HL-60 (cell line): ENCODE measurements at regions not wholly inside any gene's neighbourhood (a gene's known extent, or its start where the extent isn't known, plus 50 kb on each side); places are given as distances from the start of the nearest gene placed in this dataset.

Experiments
- DNase-seq, 2 experiments: peaks; one replicate each; pipeline ENCODE4 v3.0.0-alpha.2; 2010 to 2020; ENCODE audit warnings: low read depth in 1 of 2, low spot score in 1 of 2
- H3K27ac ChIP-seq: fragments of 250-450 bp; sonication (Bioruptor Pico); replicated peaks from 2 replicates; pipeline ENCODE4 v1.5.1; 2020; ENCODE audit warnings: mild to moderate bottlenecking, moderate library complexity
- H3K27me3 ChIP-seq: fragments of 250-450 bp; sonication (Bioruptor Pico); 2 replicates; pipeline ENCODE4 v1.5.1; 2021; ENCODE audit warnings: mild to moderate bottlenecking, moderate library complexity; ENCODE audit not compliant: insufficient read depth, poor library complexity, severe bottlenecking
- H3K4me3 ChIP-seq: replicated peaks from 2 replicates; pipeline ENCODE4 v1.5.1; 2011; ENCODE audit warnings: mild to moderate bottlenecking, control low read depth, low read length; ENCODE audit not compliant: insufficient read depth
- CTCF ChIP-seq: IDR thresholded peaks from one replicate; pipeline ENCODE4 v1.5.1; 2011; ENCODE audit warnings: low read length, control low read depth, inconsistent platforms; ENCODE audit not compliant: insufficient read depth
- GABPA ChIP-seq: IDR thresholded peaks from 2 replicates; pipeline ENCODE4 v1.6.1; 2012; ENCODE audit warnings: low read depth
- POLR2AphosphoS5 ChIP-seq: IDR thresholded peaks from 2 replicates; pipeline ENCODE4 v1.6.1; 2012; ENCODE audit warnings: low read depth
- REST ChIP-seq: IDR thresholded peaks from 2 replicates; pipeline ENCODE4 v1.6.1; 2012; ENCODE audit warnings: low read depth; ENCODE audit not compliant: insufficient replicate concordance
- SPI1 ChIP-seq: IDR thresholded peaks from 2 replicates; pipeline ENCODE4 v1.6.1; 2012; ENCODE audit warnings: low read depth, mild to moderate bottlenecking, borderline replicate concordance

- H3K4me3 ChIP-seq = no peak overlapping the region
- no peak overlapping the region for H3K27ac ChIP-seq
- H3K27me3 ChIP-seq = no peaks in the 10 kb centered on the region
- no peak for DNase-seq
- TF ChIP-seq GABPA (no peak), CTCF (no peak), SPI1 (no peak), POLR2AphosphoS5 (no peak)
Measured at GRCh38 chr10:78335691-78336401, 302.2 kb downstream of the RPS24 start.

GRCh38 chr10:78336402-78336791 is 302.7 kb downstream of the RPS24 start:
- Histone ChIP-seq H3K27me3 (no peaks in the 10 kb centered on the region), H3K4me3 (no peak overlapping the region), H3K27ac (no peak overlapping the region)
- TF ChIP-seq CTCF = no peak
- no peak for TF ChIP-seq REST
- TF ChIP-seq GABPA = no peak
- no peak for DNase-seq

- H3K27me3 ChIP-seq = no peaks in the 10 kb centered on the region
- TF ChIP-seq SPI1 = no peak
- TF ChIP-seq REST = no peak
- no peak for TF ChIP-seq POLR2AphosphoS5
- DNase-seq = no peak
- no peak overlapping the region for H3K27ac ChIP-seq
- no peak overlapping the region for H3K4me3 ChIP-seq
Measured at GRCh38 chr10:78337016-78337415, 303.4 kb downstream of the RPS24 start.

- no peak overlapping the region for H3K27ac ChIP-seq
- H3K27me3 ChIP-seq = no peaks in the 10 kb centered on the region
- no peak overlapping the region for H3K4me3 ChIP-seq
- DNase-seq = no peak
- TF ChIP-seq GABPA (no peak), CTCF (no peak), SPI1 (no peak)
Measured at GRCh38 chr10:78337646-78338391, 304.2 kb downstream of the RPS24 start.
